ENCODE measurements at regions not wholly inside any gene's neighbourhood (a gene's known extent, or its start where the extent isn't known, plus 50 kb on each side); places are given as distances from the start of the nearest gene placed in this dataset.

- TF ChIP-seq POLR2A (IDR thresholded peaks at IDR 0.05) (no peak), POLR2AphosphoS5 (IDR thresholded peaks at IDR 0.05) (no peak), CTCF (IDR thresholded peaks at IDR 0.05 in 8 of 11, conservative IDR thresholded peaks at IDR 0.05 in 3 of 11) (no peak)
These were observed 53.0 kb upstream of the CST7 start for GRCh38 chr20:24895898-24896658.
